K562 (cell line): ENCODE measurements at regions not wholly inside any gene's neighbourhood (a gene's known extent, or its start where the extent isn't known, plus 50 kb on each side); places are given as distances from the start of the nearest gene placed in this dataset.

Experiments
- ATAC-seq: fragments of 200-7000 bp; cut with Tn5 transposase; 3 replicates; pipeline ENCODE4 v1.9.1; 2020; ENCODE audit warnings: moderate library complexity
- BruUV-seq: library from RNA; stranded (reverse); fragments of 400-500 nt; replicated peaks from 2 replicates; lab custom pipeline; 2021; lab: Mats Ljungman, UMichigan
- CTCF ChIA-PET: fragments of 300-600 bp; formaldehyde crosslinking; extraction: SDS; loops from one replicate; lab custom pipeline; 2021; ENCODE audit warnings: low intra/inter-chr PET ratio; lab: Yijun Ruan, JAX
- POLR2A ChIA-PET: fragments of 300-600, 350-650 bp; sonication (Branson Sonifier 250); formaldehyde crosslinking; extraction: SDS; loops from one replicate; lab custom pipeline; 2021; ENCODE audit warnings: antibody characterized with exemption, inconsistent platforms; lab: Yijun Ruan, JAX
- DNase-seq, 4 experiments: peaks; one replicate each; pipeline versions ENCODE4 v3.0.0 to v3.0.0-alpha.2; 2011 to 2018; ENCODE audit warnings: low spot score in 3 of 4, mixed read lengths in 3 of 4; ENCODE audit errors: extremely low read depth in 1 of 4
- FAIRE-seq: peaks from 2 replicates; lab custom pipeline; 2011; peaks lifted over from hg19 to GRCh38; lab: Jason Lieb, UNC
- H2AFZ ChIP-seq: 2 replicates; pipeline ENCODE4 v1.6.0; 2011; ENCODE audit warnings: low read depth, low read length, control low read depth, inconsistent platforms
- H3K27ac ChIP-seq: fragments of 200-600 bp; 3 replicates; pipeline ENCODE4 v1.8.0; 2011; ENCODE audit warnings: low read depth, mild to moderate bottlenecking, control low read depth, inconsistent platforms, low read length, moderate library complexity, mixed read lengths; ENCODE audit errors: extremely low read depth
- H3K27me3 ChIP-seq, 2 experiments: fragments of 300-600 bp in 1 of 2; 2 replicates in 1 of 2; 3 replicates in 1 of 2; pipeline versions ENCODE4 v1.6.0 to v1.8.0; 2011; ENCODE audit warnings: inconsistent platforms in 2 of 2, low read length in 2 of 2, mild to moderate bottlenecking in 1 of 2, mixed read lengths in 1 of 2, moderate library complexity in 1 of 2; ENCODE audit not compliant: control insufficient read depth in 2 of 2, insufficient read depth in 2 of 2
- H3K36me3 ChIP-seq: fragments of 300-600 bp; 3 replicates; pipeline ENCODE4 v1.8.0; 2011; ENCODE audit warnings: mild to moderate bottlenecking, low read length, inconsistent platforms; ENCODE audit not compliant: control insufficient read depth, insufficient read depth
- H3K4me1 ChIP-seq, 2 experiments: fragments of 200-600 bp in 1 of 2; replicated peaks in 1 of 2; 2 replicates in 1 of 2; 3 replicates in 1 of 2; pipeline versions ENCODE4 v1.5.1 to v1.8.0; 2011; ENCODE audit warnings: inconsistent platforms in 2 of 2, low read length in 2 of 2, mild to moderate bottlenecking in 1 of 2, mixed read lengths in 1 of 2, moderate library complexity in 1 of 2; ENCODE audit not compliant: control insufficient read depth in 2 of 2, insufficient read depth in 2 of 2
- H3K4me2 ChIP-seq: 2 replicates; pipeline ENCODE4 v1.6.1; 2011; ENCODE audit warnings: low read length, control low read depth, inconsistent platforms, mixed read lengths; ENCODE audit not compliant: insufficient read depth
- H3K4me3 ChIP-seq: fragments of 200-600 bp; sonication (generic), shearing (Covaris generic); 2 replicates; pipeline ENCODE4 v1.5.1; 2016; ENCODE audit warnings: control low read depth, inconsistent platforms
- H3K79me2 ChIP-seq: fragments of 200-600 bp; 3 replicates; pipeline ENCODE4 v1.8.0; 2011; ENCODE audit warnings: low read length, inconsistent platforms; ENCODE audit not compliant: control insufficient read depth, insufficient read depth
- H3K9ac ChIP-seq, 2 experiments: 2 replicates each; pipeline versions ENCODE4 v1.6.0 to v1.6.1; 2011; ENCODE audit warnings: low read depth in 2 of 2, low read length in 2 of 2, control low read depth in 1 of 2, inconsistent platforms in 1 of 2, mild to moderate bottlenecking in 1 of 2, mixed read lengths in 1 of 2; ENCODE audit not compliant: insufficient read depth in 1 of 2
- H3K9me1 ChIP-seq: one replicate; pipeline ENCODE4 v1.6.0; 2011; ENCODE audit warnings: inconsistent platforms, mild to moderate bottlenecking, low read length, moderate library complexity; ENCODE audit not compliant: control insufficient read depth, insufficient read depth
- H3K9me3 ChIP-seq: replicated peaks from 2 replicates; pipeline ENCODE4 v1.5.1; 2011; ENCODE audit warnings: low read depth, low read length, inconsistent platforms; ENCODE audit not compliant: control insufficient read depth, insufficient read depth
- H4K20me1 ChIP-seq: replicated peaks from 2 replicates; pipeline ENCODE4 v1.6.1; 2011; ENCODE audit warnings: low read length, inconsistent platforms, mixed read lengths; ENCODE audit not compliant: control insufficient read depth, insufficient read depth
- BRCA1 ChIP-seq, 2 experiments: fragments of 450-650 bp in 1 of 2; sonication (generic) in 1 of 2; formaldehyde crosslinking in 1 of 2; IDR thresholded peaks; 2 replicates each; pipeline versions ENCODE4 v1.5.0 to v1.6.1; 2017 to 2020; ENCODE audit warnings: mild to moderate bottlenecking in 1 of 2, missing genetic modification reagents in 1 of 2
- CSDE1 ChIP-seq, 2 experiments: fragments of 450-650 bp; IDR thresholded peaks; 2 replicates each; pipeline ENCODE4 v1.6.1; 2016; ENCODE audit warnings: mild to moderate bottlenecking in 1 of 2
- ESRRB ChIP-seq: fragments of 250-450 bp; sonication (Bioruptor Pico); IDR thresholded peaks from 2 replicates; pipeline ENCODE4 v1.5.0; 2020; ENCODE audit warnings: mild to moderate bottlenecking, moderate library complexity, borderline replicate concordance
- GABPB2 ChIP-seq: fragments of 250-450 bp; sonication (Bioruptor Pico); conservative IDR thresholded peaks from 2 replicates; pipeline ENCODE4 v1.5.1; 2021; ENCODE audit warnings: mild to moderate bottlenecking
- SP1 ChIP-seq: sonication (generic); formaldehyde crosslinking; IDR thresholded peaks from 2 replicates; pipeline ENCODE4 v1.8.1; 2022; ENCODE audit warnings: mild to moderate bottlenecking, missing genetic modification reagents
- TSC22D4 ChIP-seq: fragments of 450-650 bp; IDR thresholded peaks from 2 replicates; pipeline ENCODE4 v1.6.1; 2016; ENCODE audit warnings: missing genetic modification characterization, missing biosample characterization, control low read depth
- U2AF2 ChIP-seq: fragments of 200-400 bp; formaldehyde crosslinking; optimal IDR thresholded peaks from 2 replicates; pipeline ENCODE3; 2017; ENCODE audit warnings: low read depth, mild to moderate bottlenecking, low read length
- ZFP30 ChIP-seq: fragments of 250-450 bp; sonication (Bioruptor Pico); IDR thresholded peaks from 2 replicates; pipeline ENCODE4 v1.8.0; 2022; ENCODE audit warnings: moderate library complexity, mild to moderate bottlenecking, inconsistent platforms, borderline replicate concordance
- ZNF133 ChIP-seq: fragments of 250-450 bp; sonication (Bioruptor Pico); IDR thresholded peaks from 2 replicates; pipeline ENCODE4 v1.4.0; 2020; ENCODE audit warnings: mild to moderate bottlenecking
- ZNF444 ChIP-seq: fragments of 250-450 bp; sonication (Bioruptor Pico); IDR thresholded peaks from 2 replicates; pipeline ENCODE4 v1.4.0; 2020; ENCODE audit warnings: mild to moderate bottlenecking, moderate library complexity
- ZNF644 ChIP-seq: fragments of 200-800 bp; sonication (Bioruptor generic); IDR thresholded peaks from 2 replicates; pipeline ENCODE4 v1.6.1; 2016; ENCODE audit warnings: low read depth, missing genetic modification characterization, missing compliant biosample characterization
- WGBS: fragments of 100-300 bp; shearing (Covaris generic); methylation state at CpG from one replicate; pipeline ENCODE4 v1.1.6; 2016; ENCODE audit warnings: low coverage, mixed read lengths; ENCODE audit not compliant: insufficient coverage; ENCODE audit errors: missing lambda C conversion rate; 5-methylcytosine and 5-hydroxymethylcytosine counted together
- in situ Hi-C: fragments of 300-500 bp; cut with MboI; formaldehyde crosslinking; loops from 4 replicates; pipeline ENCODE4 v1.15.0; 2018; ENCODE audit warnings: inconsistent platforms, mixed read lengths
- intact Hi-C: fragments of 100-400 bp; cut with micrococcal nuclease; formaldehyde crosslinking; loops from 2 replicates; pipeline ENCODE4 v1.14.2; 2022
- TF ChIP-seq, protein P1 (sequence below): fragments of 450-650 bp; IDR thresholded peaks from 2 replicates; pipeline ENCODE4 v1.7.0; 2016; ENCODE audit warnings: borderline replicate concordance
- TF ChIP-seq, protein P2 (sequence below), 2 experiments: fragments of 250-450 bp in 1 of 2; fragments of 450-650 bp in 1 of 2; sonication (Bioruptor Pico) in 1 of 2; IDR thresholded peaks; 2 replicates each; pipeline versions ENCODE4 v1.6.1 to v1.8.0; 2016 to 2021; ENCODE audit warnings: mild to moderate bottlenecking in 2 of 2, moderate library complexity in 2 of 2, missing compliant biosample characterization in 1 of 2, missing genetic modification characterization in 1 of 2
- TF ChIP-seq, protein P3 (sequence below): fragments of 200-800 bp; sonication (Bioruptor generic); IDR thresholded peaks from 2 replicates; pipeline ENCODE4 v1.6.1; 2017; ENCODE audit warnings: missing genetic modification characterization, missing compliant biosample characterization
- TF ChIP-seq, protein P4 (sequence below): fragments of 450-650 bp; formaldehyde crosslinking; IDR thresholded peaks from 2 replicates; pipeline ENCODE4 v1.4.0; 2022; ENCODE audit warnings: mild to moderate bottlenecking, moderate library complexity
- TF ChIP-seq, protein P5 (sequence below): sonication (generic); formaldehyde crosslinking; IDR thresholded peaks from 2 replicates; pipeline ENCODE4 v1.8.1; 2023; ENCODE audit warnings: mild to moderate bottlenecking, missing genetic modification reagents

DNA sequence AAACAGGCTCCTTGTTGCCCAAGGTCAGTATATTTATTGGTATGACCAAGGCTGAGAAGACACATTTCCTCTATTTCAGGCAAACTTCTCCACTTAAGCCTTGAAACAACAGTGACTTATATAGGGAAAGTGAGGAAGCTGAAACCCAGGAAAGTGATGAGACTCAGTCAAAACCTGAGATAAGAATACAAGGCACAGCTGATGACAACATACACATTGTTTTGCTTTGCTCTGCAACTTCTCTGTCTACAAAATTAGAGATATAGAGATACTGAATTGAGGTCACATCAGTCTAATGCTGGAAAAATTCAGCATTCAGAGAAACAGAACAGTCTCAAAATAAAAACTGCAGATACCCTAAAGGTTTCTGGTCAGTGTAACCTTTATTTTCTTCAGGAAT lies 586.1 kb downstream of the DNAH5 start (continued):
- TF ChIP-seq TSC22D4 (tag): no peak
- TF ChIP-seq BRCA1 (IDR thresholded peaks at IDR 0.05): no peak
- TF ChIP-seq BRCA1 (CRISPR knock-in tag; IDR thresholded peaks at IDR 0.05): no peak
- no peak for TF ChIP-seq ZFP30
- no peak for TF ChIP-seq SP1
- no peak for TF ChIP-seq ESRRB (CRISPR knock-in tag)
- no peak for TF ChIP-seq CSDE1 (IDR thresholded peaks at IDR 0.05)
- no peak for TF ChIP-seq ZNF644

DNA sequence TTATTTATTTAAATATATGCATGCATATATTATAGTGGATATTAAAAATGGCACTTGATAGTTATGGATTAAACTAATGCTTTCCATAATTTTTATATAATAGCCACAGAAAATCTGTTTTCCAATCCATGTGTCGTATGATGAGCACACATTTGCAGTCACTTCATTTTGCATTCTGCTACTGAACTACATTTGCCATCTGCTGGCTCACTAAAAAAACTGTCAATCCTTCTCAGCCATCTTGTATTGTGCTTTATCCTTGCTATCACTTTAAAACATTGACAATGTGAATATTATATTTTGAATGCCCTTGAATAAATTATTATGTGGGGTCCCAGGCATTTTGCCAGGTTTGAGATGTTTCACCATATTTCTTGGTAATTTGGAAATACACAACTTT lies 586.6 kb downstream of the DNAH5 start:
- 0% methylated on average over 1 of the region's 1 CpG for WGBS
- no peak overlapping the region for H3K9ac ChIP-seq
- ATAC-seq (no peak), FAIRE-seq (no peak), DNase-seq (no peak)
- no peaks in the 10 kb centered on the region for H3K27me3 ChIP-seq
- H3K36me3 ChIP-seq: no peaks in the 10 kb centered on the region
- no peak overlapping the region for H3K27ac ChIP-seq
- H3K79me2 ChIP-seq: no peaks in the 10 kb centered on the region
- intact Hi-C loops: no loop called here
- no TSS peak for BruUV-seq
- POLR2A ChIA-PET: no interaction called here
- no peaks in the 10 kb centered on the region for H4K20me1 ChIP-seq
- no peak overlapping the region for H3K4me2 ChIP-seq
- no peaks in the 10 kb centered on the region for H3K9me3 ChIP-seq
- H3K4me1 ChIP-seq: no peaks in the 10 kb centered on the region
- H3K4me3 ChIP-seq: no peak overlapping the region
- in situ Hi-C loops: no loop called here
- H3K9me1 ChIP-seq: no peaks in the 10 kb centered on the region
- CTCF ChIA-PET: no interaction called here
- no peak overlapping the region for H2AFZ ChIP-seq
- TF ChIP-seq ZNF133 (no peak), GABPB2 (no peak), ZNF444 (CRISPR knock-in tag) (no peak), U2AF2 (no peak)
- TF ChIP-seq, protein P1, sequence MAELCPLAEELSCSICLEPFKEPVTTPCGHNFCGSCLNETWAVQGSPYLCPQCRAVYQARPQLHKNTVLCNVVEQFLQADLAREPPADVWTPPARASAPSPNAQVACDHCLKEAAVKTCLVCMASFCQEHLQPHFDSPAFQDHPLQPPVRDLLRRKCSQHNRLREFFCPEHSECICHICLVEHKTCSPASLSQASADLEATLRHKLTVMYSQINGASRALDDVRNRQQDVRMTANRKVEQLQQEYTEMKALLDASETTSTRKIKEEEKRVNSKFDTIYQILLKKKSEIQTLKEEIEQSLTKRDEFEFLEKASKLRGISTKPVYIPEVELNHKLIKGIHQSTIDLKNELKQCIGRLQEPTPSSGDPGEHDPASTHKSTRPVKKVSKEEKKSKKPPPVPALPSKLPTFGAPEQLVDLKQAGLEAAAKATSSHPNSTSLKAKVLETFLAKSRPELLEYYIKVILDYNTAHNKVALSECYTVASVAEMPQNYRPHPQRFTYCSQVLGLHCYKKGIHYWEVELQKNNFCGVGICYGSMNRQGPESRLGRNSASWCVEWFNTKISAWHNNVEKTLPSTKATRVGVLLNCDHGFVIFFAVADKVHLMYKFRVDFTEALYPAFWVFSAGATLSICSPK: no peak
- TF ChIP-seq, protein P2, sequence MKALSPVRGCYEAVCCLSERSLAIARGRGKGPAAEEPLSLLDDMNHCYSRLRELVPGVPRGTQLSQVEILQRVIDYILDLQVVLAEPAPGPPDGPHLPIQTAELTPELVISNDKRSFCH (CRISPR knock-in tag; IDR thresholded peaks at IDR 0.05): no peak
- TF ChIP-seq, protein P2 (tag; IDR thresholded peaks at IDR 0.05): no peak
- TF ChIP-seq, protein P3, sequence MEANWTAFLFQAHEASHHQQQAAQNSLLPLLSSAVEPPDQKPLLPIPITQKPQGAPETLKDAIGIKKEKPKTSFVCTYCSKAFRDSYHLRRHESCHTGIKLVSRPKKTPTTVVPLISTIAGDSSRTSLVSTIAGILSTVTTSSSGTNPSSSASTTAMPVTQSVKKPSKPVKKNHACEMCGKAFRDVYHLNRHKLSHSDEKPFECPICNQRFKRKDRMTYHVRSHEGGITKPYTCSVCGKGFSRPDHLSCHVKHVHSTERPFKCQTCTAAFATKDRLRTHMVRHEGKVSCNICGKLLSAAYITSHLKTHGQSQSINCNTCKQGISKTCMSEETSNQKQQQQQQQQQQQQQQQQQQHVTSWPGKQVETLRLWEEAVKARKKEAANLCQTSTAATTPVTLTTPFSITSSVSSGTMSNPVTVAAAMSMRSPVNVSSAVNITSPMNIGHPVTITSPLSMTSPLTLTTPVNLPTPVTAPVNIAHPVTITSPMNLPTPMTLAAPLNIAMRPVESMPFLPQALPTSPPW: no peak
- TF ChIP-seq, protein P4, sequence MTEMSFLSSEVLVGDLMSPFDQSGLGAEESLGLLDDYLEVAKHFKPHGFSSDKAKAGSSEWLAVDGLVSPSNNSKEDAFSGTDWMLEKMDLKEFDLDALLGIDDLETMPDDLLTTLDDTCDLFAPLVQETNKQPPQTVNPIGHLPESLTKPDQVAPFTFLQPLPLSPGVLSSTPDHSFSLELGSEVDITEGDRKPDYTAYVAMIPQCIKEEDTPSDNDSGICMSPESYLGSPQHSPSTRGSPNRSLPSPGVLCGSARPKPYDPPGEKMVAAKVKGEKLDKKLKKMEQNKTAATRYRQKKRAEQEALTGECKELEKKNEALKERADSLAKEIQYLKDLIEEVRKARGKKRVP (CRISPR knock-in tag): no peak
- TF ChIP-seq, protein P5, sequence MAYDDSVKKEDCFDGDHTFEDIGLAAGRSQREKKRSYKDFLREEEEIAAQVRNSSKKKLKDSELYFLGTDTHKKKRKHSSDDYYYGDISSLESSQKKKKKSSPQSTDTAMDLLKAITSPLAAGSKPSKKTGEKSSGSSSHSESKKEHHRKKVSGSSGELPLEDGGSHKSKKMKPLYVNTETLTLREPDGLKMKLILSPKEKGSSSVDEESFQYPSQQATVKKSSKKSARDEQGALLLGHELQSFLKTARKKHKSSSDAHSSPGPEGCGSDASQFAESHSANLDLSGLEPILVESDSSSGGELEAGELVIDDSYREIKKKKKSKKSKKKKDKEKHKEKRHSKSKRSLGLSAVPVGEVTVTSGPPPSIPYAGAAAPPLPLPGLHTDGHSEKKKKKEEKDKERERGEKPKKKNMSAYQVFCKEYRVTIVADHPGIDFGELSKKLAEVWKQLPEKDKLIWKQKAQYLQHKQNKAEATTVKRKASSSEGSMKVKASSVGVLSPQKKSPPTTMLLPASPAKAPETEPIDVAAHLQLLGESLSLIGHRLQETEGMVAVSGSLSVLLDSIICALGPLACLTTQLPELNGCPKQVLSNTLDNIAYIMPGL: no peak
